Gastrocnemius medialis (tissue), 4 donors: ENCODE measurements at regions not wholly inside any gene's neighbourhood (a gene's known extent, or its start where the extent isn't known, plus 50 kb on each side); places are given as distances from the start of the nearest gene placed in this dataset.

Source experiments
- POLR2A ChIP-seq, 2 donors: fragments of 450-650 bp; IDR thresholded peaks; one replicate each; pipeline ENCODE4 v1.6.1; 2017; ENCODE audit warnings: antibody characterized with exemption in 2 of 2, mild to moderate bottlenecking in 2 of 2, moderate library complexity in 2 of 2
- TF ChIP-seq, protein P1 (sequence below), 5 experiments: fragments of 450-650 bp in 3 of 5; fragments of 200-600 bp in 2 of 5; sonication (generic) in 2 of 5; IDR thresholded peaks in 4 of 5; conservative IDR thresholded peaks in 1 of 5; 1 replicate in 4 of 5; 2 replicates in 1 of 5; pipeline ENCODE4 v1.5.1; 2016 to 2019; ENCODE audit warnings: antibody characterized with exemption in 5 of 5, mild to moderate bottlenecking in 3 of 5, moderate library complexity in 3 of 5

DNA sequence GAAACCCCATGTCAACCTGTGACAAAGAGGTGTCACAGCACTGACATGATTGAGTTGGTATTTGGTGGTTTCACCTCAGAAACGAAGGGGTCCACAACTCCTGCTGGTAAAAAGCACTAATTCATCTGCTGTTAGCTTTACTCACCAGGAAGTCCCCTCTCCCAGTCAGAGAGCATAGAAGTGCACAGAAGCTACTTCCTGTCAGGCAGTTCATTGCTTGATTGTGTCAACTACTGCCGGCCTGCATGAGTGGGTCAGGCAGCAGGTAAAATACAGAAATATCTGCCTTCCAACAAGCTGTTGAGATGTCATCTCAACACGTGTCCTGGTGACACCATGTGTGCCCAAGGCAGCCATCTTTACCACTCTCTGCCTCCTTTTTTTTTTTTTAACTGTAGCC lies 596.6 kb upstream of the NR2F2 start:
- TF ChIP-seq, protein P1, sequence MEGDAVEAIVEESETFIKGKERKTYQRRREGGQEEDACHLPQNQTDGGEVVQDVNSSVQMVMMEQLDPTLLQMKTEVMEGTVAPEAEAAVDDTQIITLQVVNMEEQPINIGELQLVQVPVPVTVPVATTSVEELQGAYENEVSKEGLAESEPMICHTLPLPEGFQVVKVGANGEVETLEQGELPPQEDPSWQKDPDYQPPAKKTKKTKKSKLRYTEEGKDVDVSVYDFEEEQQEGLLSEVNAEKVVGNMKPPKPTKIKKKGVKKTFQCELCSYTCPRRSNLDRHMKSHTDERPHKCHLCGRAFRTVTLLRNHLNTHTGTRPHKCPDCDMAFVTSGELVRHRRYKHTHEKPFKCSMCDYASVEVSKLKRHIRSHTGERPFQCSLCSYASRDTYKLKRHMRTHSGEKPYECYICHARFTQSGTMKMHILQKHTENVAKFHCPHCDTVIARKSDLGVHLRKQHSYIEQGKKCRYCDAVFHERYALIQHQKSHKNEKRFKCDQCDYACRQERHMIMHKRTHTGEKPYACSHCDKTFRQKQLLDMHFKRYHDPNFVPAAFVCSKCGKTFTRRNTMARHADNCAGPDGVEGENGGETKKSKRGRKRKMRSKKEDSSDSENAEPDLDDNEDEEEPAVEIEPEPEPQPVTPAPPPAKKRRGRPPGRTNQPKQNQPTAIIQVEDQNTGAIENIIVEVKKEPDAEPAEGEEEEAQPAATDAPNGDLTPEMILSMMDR (IDR thresholded peaks at IDR 0.05 in 4 of 5, conservative IDR thresholded peaks at IDR 0.05 in 1 of 5), result no peak
- no peak for TF ChIP-seq POLR2A (IDR thresholded peaks at IDR 0.05)
